ENCODE measurements at regions not wholly inside any gene's neighbourhood (a gene's known extent, or its start where the extent isn't known, plus 50 kb on each side); places are given as distances from the start of the nearest gene placed in this dataset.

GRCh38 chr5:84642324-84642723, 257.6 kb upstream of the EDIL3 start:
- no peak for TF ChIP-seq POLR2AphosphoS5 (IDR thresholded peaks at IDR 0.05; ENCODE audit: low read depth, low read length)
- TF ChIP-seq EP300 (IDR thresholded peaks at IDR 0.05; ENCODE audit: borderline replicate concordance in 1 of 2, low read depth in 2 of 2, low read length in 2 of 2): no peak
- no peak for TF ChIP-seq CTCF (IDR thresholded peaks at IDR 0.05; ENCODE audit: control extremely low read depth in 1 of 3, insufficient read depth in 1 of 3, low read depth in 1 of 3, low read length in 3 of 3)
- TF ChIP-seq POLR2A (IDR thresholded peaks at IDR 0.05; ENCODE audit: control extremely low read depth in 1 of 2, low read depth in 2 of 2, low read length in 2 of 2): no peak
- no peak for TF ChIP-seq E2F6 (IDR thresholded peaks at IDR 0.05)
- TF ChIP-seq BCL11A (IDR thresholded peaks at IDR 0.05; ENCODE audit: low read depth in 2 of 2, low read length in 2 of 2): no peak
- TF ChIP-seq YY1 (IDR thresholded peaks at IDR 0.05; ENCODE audit: low read depth, low read length): no peak

All from H1 (cell line).